Left cardiac atrium (tissue), 4 donors: ENCODE measurements at regions not wholly inside any gene's neighbourhood (a gene's known extent, or its start where the extent isn't known, plus 50 kb on each side); places are given as distances from the start of the nearest gene placed in this dataset.
A peak's percentile ranks its signal among the peaks of the same experiment; 100 is the strongest.

ENCODE experiments used
- ATAC-seq, 2 donors: fragments of 200-7000 bp; cut with Tn5 transposase; one replicate each; pipeline ENCODE4 v1.9.1; 2020; ENCODE audit warnings: mild to moderate bottlenecking in 2 of 2, moderate library complexity in 2 of 2
- DNase-seq: peaks from one replicate; pipeline ENCODE4 v3.0.0-alpha.2; 2020
- intact Hi-C, 2 donors: fragments of 100-400 bp; cut with DNase I; formaldehyde crosslinking; loops; one replicate each; pipeline versions ENCODE4 v1.14.1 to v1.15.1; 2022 to 2023
- donor health status: DM: no; HTN: yes; CAD: no.
- donor health status: DM: no; HTN: yes; CAD: no; lungs with severe emphysema.
- donor health status: DM: yes; HTN: yes; CAD: no.
- donor health status: Dilated cardiomyopathy.

DNA sequence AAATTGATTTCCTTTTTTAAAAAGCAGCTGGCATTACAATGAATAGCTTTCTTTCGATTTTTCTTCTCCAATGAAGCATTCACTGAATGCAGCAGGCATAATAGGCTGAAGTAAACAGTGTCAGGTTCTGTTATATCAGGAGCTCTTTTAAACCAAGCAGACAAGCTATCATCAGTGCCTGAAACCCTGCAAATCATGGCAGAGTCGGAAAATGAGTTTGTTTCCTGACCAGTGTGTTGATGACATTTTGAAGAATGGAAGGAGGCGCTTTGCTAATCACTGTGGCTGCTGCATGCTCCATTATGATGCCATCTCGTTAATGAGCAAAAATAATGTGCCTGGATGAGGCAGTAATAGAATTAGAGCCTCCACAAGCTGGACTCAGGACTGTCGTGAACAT, 284.5 kb downstream of the ZNF608 start:
- DNase-seq = no peak
- intact Hi-C loops = no loop called here
- no peak for ATAC-seq

DNA sequence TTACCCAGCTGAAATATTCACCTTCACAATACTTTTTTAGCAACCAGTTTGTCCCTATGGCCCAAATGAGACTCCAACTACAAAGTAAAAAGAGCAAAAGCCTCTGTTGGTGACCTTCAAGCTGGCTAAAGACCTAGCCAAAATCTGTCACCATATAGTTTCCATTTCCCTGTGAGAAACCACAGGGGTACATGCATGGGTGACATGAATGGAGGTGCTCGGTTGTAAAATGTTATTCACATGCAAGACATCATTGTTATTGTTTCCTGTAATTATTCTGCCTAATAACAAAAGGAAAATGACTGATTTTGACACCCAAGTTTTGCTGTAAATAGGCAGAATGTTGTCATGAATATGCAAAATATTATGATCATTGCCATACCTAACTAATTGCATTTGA, 285.3 kb downstream of the ZNF608 start:
- DNase-seq = no peak
- intact Hi-C loops = no loop called here
- ATAC-seq = no peak

DNA sequence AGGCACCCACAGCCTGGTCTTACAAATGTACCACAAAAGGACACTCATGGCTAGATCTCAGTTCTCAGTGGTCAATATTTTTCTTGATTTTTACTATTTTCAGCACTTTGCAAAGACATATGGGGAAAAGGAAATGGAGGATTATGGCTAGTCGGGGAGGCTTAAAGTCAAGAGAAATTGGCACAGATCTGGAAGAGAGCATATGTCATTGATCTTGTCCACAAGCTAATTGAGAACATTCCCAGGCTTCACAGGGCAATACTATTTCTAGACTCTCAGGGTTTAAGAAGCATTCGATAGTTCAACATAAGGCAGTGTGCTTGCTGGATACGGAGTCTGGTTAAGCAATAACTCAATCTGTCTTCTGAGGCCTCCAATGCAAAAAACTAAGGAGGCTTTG, 285.8 kb downstream of the ZNF608 start:
- intact Hi-C loops = no loop called here
- ATAC-seq (no peak), DNase-seq (no peak)

DNA sequence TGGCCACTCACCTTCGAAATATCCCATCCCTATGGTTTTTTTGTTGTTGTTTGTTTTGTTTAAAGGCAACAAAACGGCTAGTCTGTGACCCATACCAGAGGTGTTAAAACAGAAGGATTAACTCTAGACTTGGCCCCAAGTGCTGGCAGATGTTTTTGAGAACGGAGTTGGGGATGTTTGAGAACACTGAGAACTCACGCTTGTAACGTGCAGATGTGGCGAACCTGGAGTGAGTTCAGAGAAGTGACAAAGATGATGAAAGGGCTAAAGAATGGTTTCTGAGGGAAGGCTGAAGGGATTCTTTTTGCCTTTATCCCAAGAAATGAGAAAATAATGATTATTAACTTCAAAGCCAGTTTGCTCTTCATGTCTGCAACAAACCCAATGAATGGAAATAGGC, 286.5 kb downstream of the ZNF608 start:
- DNase-seq (no peak), ATAC-seq (peak in 1 of 2 donors; percentile 47)
- intact Hi-C loops = no loop called here

DNA sequence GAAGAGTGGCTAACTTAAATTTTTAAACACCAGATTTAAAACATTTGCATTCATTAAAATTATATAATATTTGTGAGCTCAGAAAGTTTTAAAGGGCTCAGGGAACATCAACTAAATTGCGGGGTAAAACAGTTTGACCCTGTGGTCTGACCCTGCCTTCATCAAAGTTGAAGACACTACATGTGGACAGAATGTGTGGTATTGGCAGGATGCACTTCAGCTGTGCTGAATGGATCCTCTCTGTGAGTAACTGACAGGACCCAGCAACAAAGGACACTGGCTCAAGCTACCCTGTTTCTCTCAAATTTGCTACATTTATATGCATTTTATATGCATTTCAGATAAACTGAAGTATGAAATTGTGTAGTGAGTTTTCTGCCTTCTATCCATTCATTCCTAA, 288.5 kb downstream of the ZNF608 start:
- ATAC-seq (no peak), DNase-seq (no peak)
- intact Hi-C loops = no loop called here

DNA sequence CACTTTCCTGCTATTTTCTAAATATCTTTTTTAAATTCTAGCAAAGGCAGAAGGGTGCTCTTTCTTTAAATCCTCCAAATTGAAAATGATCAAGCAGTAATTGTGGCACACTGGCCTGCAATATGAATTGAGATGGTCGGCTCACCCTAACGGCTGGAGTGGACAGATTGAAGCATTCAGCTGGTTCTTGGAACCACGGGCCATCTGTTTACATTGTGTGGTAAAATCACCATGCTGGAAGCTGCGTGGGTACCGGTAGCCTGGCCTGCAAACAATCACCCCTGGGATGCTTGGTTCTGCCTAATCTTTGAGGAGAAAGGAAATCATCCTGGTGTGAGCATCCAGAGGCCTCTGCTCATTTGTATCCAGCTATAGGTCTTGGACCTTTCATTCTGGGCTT, 289.3 kb downstream of the ZNF608 start:
- DNase-seq (no peak), ATAC-seq (no peak)
- intact Hi-C loops = no loop called here

DNA sequence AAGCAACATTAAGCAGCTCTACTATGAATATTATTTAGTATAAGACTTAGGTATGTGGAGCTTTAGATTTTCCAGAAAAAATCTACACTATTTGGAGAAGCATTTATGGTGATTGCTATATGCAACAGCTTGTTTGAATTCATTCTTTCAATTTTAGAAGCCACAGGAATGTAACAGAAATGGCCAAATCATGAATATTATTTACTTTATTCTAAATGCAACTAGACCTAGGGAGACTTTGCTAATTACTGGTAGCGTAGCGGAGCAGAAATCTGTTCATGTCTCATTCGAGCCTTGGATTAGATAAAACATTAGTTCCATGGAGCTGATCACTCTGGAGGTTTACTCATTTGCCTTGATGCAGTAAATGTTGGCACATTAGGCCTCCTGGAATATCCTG, 290.2 kb downstream of the ZNF608 start:
- no peak for DNase-seq
- no peak for ATAC-seq
- intact Hi-C loops = no loop called here

DNA sequence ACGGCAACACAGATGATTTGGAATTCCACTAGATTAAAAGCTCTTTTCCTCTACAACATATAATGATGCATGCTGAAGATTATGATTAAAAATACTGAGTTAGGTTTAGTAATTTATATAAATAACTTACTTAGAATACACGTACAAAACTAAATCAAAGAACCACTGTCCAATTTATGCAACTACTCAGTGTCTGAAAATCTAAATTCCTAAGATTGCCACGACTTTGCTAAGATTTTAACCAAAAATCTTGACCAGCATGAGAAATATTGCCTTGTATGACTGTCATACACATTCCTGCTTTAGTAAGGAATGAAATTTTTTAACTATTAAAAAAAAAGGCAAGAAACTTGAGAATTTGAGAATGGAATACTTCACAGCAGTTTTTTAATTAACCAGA, 292.4 kb downstream of the ZNF608 start:
- intact Hi-C loops = no loop called here
- DNase-seq (no peak), ATAC-seq (no peak)

DNA sequence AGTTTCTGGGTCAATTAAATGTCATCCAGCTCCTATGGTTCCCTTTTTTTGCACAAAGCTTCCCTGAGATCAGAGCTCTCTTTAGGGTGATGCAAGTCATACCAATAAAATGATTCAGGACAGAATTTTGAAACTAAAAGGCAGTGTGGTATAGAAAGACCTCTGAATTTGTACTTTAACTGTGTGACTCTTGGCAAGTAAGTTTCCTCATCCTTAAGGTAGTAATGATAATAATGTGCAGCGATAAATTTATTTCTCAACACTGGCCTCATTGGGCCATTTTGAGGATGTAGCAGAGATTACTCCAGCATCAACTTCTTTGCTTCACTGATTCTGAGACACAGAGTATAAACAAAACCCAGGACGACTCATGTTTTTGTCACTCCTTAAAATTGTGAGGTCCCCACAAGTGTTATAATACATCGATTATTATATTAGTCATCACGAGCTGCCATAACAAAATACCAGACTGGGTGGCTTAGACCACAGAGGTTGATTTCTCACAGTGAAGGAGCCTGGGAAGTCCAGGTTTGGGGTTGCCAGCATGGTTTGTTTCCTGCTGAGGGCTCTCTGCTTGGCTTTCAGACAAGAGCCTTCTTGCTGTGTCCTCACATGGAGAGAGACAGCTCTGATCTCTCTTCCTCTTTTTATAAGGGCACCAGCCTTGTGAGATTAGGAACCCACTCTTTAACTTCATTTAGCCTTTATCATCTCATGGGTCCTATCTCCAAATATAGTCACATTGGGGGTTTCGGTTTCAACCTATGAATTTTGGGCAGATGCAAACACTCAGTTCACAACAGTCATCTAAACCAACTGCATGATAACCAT, 293.0 kb downstream of the ZNF608 start:
- intact Hi-C loops = no loop called here
- ATAC-seq = no peak
- no peak for DNase-seq

DNA sequence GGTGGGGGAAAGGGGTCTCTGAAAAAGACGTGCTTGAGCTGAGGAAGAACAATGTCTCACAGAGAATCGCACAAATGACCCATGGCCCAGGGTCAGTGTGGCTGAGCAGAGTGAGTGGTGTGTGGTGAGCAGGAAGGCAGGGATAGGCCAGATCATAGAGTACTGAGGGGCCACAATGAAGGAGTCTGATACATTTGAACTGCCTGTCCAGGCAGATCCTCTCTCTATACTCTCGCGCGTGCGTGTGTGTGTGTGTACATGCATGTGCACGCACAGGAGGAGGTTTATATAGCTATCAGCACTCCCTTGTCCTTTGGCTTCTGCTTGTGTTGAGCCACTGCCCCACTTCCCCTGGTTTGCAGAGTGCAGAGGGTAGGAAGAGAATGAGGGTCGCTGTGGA, 294.0 kb downstream of the ZNF608 start:
- ATAC-seq (peak; percentile 49), DNase-seq (no peak)
- intact Hi-C loops = no loop called here

DNA sequence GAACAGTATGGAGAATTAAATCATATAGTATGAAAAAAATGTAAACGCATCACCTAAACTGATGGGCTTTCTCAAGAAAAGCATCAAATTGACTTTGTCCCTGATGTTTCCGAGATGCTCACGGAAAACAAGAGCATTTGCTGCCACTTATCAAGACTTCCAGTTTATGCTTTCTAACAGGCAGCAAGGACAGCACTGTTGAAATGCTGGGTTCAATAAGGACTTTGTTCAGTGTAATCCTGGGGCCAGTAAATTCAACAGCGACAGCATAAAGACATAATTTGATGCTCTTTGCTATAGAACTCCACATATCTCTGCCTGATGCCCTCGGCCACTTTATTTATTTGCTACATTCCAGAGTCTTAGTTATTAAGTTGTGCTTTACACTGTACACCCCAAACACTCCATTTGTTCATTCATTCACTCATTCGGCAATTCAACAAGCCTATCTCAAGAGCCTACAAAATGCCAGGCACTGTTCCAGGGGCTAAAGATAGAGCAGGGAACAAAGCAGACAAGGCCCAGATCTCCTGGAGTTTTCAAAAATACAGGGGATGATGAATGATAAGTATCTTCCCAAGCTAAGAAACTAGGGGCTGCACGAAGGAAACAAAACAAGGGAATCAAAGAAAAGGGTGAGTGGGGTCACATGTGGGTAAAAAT, 294.6 kb downstream of the ZNF608 start:
- ATAC-seq (peak; percentile 72 to 80), DNase-seq (peak; percentile 38)
- intact Hi-C loops = no loop called here

DNA sequence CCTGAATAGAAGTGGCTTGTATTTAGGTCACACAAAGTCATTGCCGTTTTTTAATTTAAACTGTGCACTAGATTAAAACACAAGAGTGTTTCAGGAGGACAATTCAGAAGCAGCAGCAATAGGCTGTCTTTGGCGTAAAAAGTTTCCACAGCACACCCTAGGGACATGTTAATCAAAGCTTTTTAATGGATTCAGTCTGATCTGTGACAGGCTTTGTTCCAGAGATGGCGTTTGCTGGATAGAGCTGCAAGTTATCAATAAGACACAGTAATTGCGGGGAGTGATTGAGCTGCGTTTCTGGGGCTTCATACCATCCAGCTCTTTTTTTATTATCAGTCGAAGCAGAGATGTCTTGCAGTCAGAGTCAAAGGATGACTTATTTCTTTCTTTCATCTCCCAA, 300.3 kb downstream of the ZNF608 start:
- ATAC-seq = no peak
- DNase-seq = no peak
- intact Hi-C loops = no loop called here

DNA sequence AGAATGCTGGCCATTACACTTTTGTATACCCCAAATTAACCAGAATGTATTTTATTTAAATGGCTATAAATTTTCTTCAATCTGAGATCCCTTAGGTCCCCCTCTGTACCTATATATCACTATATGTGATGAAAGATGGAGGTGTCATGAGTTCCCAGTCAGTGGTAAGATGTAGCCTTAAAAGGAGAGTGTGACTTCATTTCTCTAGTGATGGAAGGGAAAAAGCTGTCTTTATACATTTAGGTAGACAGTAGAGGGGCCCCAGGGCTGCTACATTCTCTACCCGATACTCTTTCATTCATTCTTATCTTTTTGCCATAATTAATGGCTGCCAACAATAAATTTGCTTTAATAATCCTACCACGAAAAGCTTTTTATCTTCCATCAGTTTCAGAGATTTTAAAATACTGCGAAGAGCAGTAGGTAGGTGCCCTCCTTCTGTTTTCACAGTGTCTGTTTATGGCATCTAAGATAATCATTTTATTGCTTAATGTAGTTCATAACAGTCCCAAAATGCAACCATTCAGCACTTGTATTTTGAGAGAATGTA, 301.3 kb downstream of the ZNF608 start:
- intact Hi-C loops = no loop called here
- no peak for DNase-seq
- no peak for ATAC-seq

DNA sequence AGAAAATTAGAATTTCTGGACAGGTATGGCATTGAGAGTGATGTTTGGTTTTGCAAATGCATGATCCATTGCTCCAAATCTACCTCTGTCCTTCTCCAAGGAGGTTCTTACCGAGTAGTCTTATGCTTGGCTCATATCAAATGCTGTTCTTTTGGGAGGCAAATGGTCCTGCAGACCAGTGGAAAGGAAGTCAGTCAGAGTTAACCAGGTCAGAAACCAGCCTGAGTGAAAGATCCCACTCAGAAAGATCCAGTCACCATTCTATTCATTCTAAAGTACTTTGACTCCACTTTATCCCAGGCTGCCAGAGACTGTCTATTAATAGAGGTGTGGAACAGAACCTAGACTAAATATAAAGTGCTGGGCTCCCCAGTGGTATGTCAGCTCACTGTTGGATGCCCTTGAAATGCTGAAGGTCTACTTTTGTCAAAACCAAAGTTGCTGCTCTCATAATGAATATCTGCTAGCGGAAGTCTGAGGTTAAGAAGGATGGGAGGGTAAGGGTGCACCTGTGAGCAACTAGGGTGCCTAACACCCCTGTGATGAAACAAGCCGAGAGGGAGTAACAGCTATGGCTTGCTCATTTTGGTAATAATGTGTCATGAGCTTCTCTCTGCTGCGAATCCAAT, 302.2 kb downstream of the ZNF608 start:
- ATAC-seq = peak; percentile 95 to 97
- DNase-seq = no peak
- intact Hi-C loops = no loop called here

DNA sequence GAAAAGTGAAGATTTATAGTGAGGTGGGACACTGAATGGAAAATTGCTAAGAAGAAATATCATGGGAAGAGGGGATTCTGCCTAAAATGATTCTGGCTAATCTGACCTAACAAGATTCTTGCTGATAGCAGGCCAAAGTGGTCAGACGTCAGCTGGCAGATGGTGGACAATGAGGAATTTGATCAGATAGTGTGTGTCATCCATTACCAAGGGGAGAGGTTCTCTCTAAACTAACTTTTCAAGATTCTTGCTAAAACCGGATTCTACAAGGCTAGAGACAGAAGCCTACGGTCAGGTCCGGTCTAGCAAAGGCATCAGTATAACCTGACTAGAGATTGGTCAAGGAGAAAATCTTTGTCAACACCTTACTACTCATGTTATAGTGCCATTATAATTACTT, 306.0 kb downstream of the ZNF608 start:
- intact Hi-C loops = no loop called here
- no peak for DNase-seq
- ATAC-seq = no peak

DNA sequence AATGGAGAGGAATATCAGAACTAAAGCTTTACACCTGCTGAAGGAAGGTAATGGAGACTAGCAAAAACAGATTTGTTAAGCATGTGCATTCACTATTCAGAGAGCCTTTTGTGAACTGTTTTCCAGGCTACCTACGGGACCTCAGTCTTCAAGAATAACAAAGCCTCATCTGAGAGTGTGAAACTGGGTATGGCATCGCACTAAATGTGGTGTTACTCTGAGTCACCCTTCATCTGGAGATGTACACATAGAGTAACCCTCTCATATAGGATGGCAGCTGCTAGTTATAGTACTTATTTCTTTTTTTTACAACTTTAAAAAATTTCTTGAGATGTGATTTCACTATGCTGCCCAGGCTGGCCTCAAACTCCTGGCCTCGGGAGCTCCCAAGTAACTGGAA, 306.8 kb downstream of the ZNF608 start:
- intact Hi-C loops = no loop called here
- no peak for DNase-seq
- no peak for ATAC-seq

DNA sequence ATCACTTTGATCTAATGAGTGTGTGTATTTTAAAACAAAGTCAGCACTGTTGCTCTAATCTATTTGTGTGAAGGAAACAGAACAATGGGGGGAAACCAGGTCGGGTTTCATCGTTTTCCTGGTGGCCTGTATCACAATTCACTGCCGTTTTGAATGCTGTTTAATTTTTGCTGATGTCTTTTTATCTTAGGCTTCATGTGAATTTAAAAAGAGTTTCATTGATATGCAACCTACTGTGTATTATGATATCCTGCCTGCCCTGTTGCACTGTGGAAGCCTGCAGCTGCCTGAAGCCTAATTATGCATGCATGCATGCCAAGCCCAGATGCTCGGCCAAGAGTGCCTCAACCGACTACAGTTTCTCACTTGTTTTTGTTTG, 307.5 kb downstream of the ZNF608 start:
- no peak for DNase-seq
- peak in 1 of 2 donors; percentile 50 for ATAC-seq
- intact Hi-C loops = no loop called here

DNA sequence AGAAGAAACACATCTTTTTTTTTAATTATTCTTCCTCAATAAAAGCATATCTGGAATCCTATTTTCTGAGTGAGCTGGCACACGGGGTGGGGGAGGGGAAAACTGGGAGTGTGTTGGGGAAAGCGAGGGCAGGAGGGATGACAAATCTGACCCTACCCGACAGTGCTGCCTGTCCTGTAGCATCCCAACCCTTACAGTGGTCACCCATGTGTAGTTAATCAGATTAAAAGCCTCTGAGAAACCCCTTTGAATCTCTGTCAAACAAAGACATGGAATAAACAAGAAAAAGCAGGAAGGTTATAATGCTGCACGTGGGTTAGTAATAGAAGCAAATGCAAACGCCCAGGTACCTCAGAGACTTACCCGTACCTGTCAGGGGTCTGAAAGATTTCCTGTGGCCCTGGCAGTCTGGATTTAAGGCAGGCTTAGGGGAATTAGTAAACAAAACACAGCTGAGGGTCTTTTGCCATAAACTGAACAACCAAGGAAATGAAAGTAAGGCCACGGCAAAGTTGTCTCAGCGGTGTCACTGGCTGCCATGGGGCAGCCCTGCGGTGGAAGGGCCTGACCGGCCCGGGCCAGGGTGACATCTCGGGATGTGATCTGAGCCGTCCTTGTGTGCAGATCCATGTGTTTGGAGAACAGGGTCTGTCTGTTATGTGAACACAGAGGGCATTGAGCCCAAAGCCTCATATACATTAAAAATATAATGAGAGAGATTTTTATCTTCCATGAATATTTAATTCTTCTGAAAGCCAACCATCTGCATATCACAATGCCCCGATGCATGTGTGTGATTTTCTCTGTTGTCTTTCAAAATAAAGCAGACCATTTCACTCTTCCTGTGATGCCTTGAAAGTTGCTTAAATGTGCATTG, 308.2 kb downstream of the ZNF608 start:
- intact Hi-C loops = no loop called here
- ATAC-seq = no peak

DNA sequence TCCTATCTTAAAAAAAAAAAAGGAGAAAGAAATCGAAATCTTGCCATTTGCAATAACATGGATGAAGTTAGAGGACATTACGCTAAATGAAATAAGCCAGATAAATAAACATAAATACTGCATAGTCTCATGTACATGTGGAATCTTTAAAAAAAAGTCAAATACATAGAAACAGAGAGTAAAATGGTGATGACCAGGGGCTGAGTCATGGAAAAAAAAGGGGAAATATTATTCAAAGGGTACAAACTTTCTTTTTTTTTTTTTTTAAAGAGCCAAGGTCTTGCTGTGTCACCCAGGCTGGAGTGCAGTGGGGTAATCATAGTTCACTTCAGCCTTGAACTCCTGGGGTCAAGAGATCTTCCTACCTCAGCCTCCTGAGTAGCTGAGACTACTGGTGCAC, 310.1 kb downstream of the ZNF608 start:
- intact Hi-C loops = no loop called here
- DNase-seq (no peak), ATAC-seq (no peak)

More for the DNA sequence above, 308.2 kb downstream of the ZNF608 start:
- DNase-seq = no peak
